ENCODE measurements at regions not wholly inside any gene's neighbourhood (a gene's known extent, or its start where the extent isn't known, plus 50 kb on each side); places are given as distances from the start of the nearest gene placed in this dataset.
"Not testable (repeated sequence)": the region's sequence is repeated elsewhere in the genome, so short reads cannot be mapped to it uniquely, and the experiment has no call there.

DNA sequence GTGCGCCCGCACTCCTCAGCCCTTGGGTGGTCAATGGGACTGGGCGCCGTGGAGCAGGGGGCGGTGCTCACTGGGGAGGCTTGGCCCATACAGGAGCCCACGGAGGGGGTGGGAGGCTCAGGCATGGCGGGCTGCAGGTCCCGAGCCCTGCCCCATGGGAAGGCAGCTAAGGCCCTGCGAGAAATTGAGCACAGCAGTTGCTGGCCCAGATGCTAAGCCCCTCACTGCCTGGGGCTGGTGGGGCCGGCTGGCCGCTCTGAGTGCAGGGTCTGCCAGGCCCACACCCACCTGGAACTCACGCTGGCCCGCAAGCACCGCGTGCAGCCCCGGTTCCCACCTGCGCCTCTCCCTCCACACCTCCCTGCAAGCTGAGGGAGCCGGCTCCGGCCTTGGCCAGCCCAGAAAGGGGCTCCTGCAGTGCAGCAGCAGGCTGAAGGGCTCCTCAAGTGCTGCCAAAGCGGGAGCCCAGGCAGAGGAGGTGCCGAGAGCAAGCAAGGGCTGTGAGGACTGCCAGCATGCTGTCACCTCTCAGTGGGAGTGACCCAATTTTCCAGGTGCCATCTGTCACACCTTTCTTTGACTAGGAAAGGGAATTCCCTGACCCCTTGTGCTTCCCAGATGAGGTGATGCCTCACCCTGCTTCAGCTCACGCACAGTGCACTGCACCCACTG, 642.3 kb upstream of the SYNCRIP start:
- TF ChIP-seq, protein P1, sequence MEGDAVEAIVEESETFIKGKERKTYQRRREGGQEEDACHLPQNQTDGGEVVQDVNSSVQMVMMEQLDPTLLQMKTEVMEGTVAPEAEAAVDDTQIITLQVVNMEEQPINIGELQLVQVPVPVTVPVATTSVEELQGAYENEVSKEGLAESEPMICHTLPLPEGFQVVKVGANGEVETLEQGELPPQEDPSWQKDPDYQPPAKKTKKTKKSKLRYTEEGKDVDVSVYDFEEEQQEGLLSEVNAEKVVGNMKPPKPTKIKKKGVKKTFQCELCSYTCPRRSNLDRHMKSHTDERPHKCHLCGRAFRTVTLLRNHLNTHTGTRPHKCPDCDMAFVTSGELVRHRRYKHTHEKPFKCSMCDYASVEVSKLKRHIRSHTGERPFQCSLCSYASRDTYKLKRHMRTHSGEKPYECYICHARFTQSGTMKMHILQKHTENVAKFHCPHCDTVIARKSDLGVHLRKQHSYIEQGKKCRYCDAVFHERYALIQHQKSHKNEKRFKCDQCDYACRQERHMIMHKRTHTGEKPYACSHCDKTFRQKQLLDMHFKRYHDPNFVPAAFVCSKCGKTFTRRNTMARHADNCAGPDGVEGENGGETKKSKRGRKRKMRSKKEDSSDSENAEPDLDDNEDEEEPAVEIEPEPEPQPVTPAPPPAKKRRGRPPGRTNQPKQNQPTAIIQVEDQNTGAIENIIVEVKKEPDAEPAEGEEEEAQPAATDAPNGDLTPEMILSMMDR (conservative IDR thresholded peaks at IDR 0.05 in 1 of 2, IDR thresholded peaks at IDR 0.05 in 1 of 2; ENCODE audit: low read depth in 1 of 2, low read length in 2 of 2): not testable (repeated sequence)
- TF ChIP-seq EZH2 (IDR thresholded peaks at IDR 0.05; ENCODE audit: low read length, missing control alignments): not testable (repeated sequence)

Measured in fibroblast of lung (primary cell).